DOHH2 (cell line): ENCODE measurements at regions not wholly inside any gene's neighbourhood (a gene's known extent, or its start where the extent isn't known, plus 50 kb on each side); places are given as distances from the start of the nearest gene placed in this dataset.

Source experiments
- H3F3A ChIP-seq: fragments of 200-600 bp; sonication (generic), shearing (Covaris generic); 2 replicates; pipeline ENCODE4 v1.6.0; 2016; ENCODE audit warnings: antibody characterized with exemption, mild to moderate bottlenecking; ENCODE audit not compliant: control insufficient read depth, insufficient read depth
- H3K27ac ChIP-seq: fragments of 200-600 bp; sonication (generic); 2 replicates; pipeline ENCODE4 v1.5.1; 2014; ENCODE audit warnings: low read depth, mild to moderate bottlenecking, low read length, moderate library complexity
- H3K27me3 ChIP-seq: fragments of 200-600 bp; sonication (generic); 2 replicates; pipeline ENCODE4 v1.6.1; 2014; ENCODE audit warnings: mild to moderate bottlenecking, low read length, mixed read lengths; ENCODE audit not compliant: control insufficient read depth
- H3K36me3 ChIP-seq: fragments of 200-600 bp; sonication (generic); 2 replicates; pipeline ENCODE4 v1.6.1; 2014; ENCODE audit warnings: mild to moderate bottlenecking, low read length, moderate library complexity, mixed read lengths; ENCODE audit not compliant: control insufficient read depth
- H3K4me1 ChIP-seq: fragments of 200-600 bp; sonication (generic); 2 replicates; pipeline ENCODE4 v1.6.1; 2014; ENCODE audit warnings: mild to moderate bottlenecking, low read length, mixed read lengths; ENCODE audit not compliant: control insufficient read depth
- H3K4me2 ChIP-seq: fragments of 200-600 bp; sonication (generic); 2 replicates; pipeline ENCODE4 v1.6.0; 2014; ENCODE audit warnings: mild to moderate bottlenecking, low read length, moderate library complexity
- H3K4me3 ChIP-seq: fragments of 200-600 bp; sonication (generic); 2 replicates; pipeline ENCODE4 v1.5.1; 2014; ENCODE audit warnings: mild to moderate bottlenecking, low read length, mixed read lengths
- H3K79me2 ChIP-seq: fragments of 200-600 bp; sonication (generic); 2 replicates; pipeline ENCODE4 v1.6.1; 2014; ENCODE audit warnings: mild to moderate bottlenecking, low read length, mixed read lengths; ENCODE audit not compliant: control insufficient read depth
- H3K9me2 ChIP-seq: fragments of 200-600 bp; sonication (generic); replicated peaks from 2 replicates; pipeline ENCODE4 v1.6.1; 2014; ENCODE audit warnings: mild to moderate bottlenecking, low read length, mixed read lengths; ENCODE audit not compliant: control insufficient read depth
- H3K9me3 ChIP-seq: fragments of 200-600 bp; sonication (generic); 2 replicates; pipeline ENCODE4 v1.6.1; 2014; ENCODE audit warnings: antibody characterized with exemption, low read length, mixed read lengths; ENCODE audit not compliant: control insufficient read depth, insufficient read depth
- H4K20me1 ChIP-seq: fragments of 200-600 bp; sonication (generic); 2 replicates; pipeline ENCODE4 v1.6.0; 2014; ENCODE audit warnings: low read depth, mild to moderate bottlenecking, antibody characterized with exemption, low read length, moderate library complexity; ENCODE audit not compliant: control insufficient read depth, insufficient read depth
- EZH2phosphoT487 ChIP-seq: fragments of 200-600 bp; sonication (generic); IDR thresholded peaks from 2 replicates; pipeline ENCODE4 v1.6.1; 2017; ENCODE audit warnings: borderline replicate concordance, mild to moderate bottlenecking, antibody characterized with exemption, low read length, moderate library complexity, mixed read lengths
- TF ChIP-seq, protein P1 (sequence below): fragments of 200-600 bp; sonication (generic); IDR thresholded peaks from one replicate; pipeline ENCODE4 v1.5.1; 2014; ENCODE audit warnings: antibody characterized with exemption, mild to moderate bottlenecking, low read depth, low read length; ENCODE audit not compliant: poor library complexity, severe bottlenecking

GRCh38 chr14:104254735-104255400, 116.5 kb downstream of the KIF26A start:
- Histone ChIP-seq H3F3A (no peaks in the 10 kb centered on the region), H3K9me3 (peaks cover 5% of the 10 kb centered on the region; the same call in 1 of the 2 replicates), H3K79me2 (no peaks in the 10 kb centered on the region), H3K4me1 (no peaks in the 10 kb centered on the region), H4K20me1 (no peaks in the 10 kb centered on the region), H3K4me2 (no peak overlapping the region), H3K27me3 (no peaks in the 10 kb centered on the region), H3K9me2 (no peaks in the 10 kb centered on the region), H3K4me3 (no peak overlapping the region), H3K36me3 (no peaks in the 10 kb centered on the region), H3K27ac (no peak overlapping the region)
- TF ChIP-seq EZH2phosphoT487 = no peak
- TF ChIP-seq, protein P1, sequence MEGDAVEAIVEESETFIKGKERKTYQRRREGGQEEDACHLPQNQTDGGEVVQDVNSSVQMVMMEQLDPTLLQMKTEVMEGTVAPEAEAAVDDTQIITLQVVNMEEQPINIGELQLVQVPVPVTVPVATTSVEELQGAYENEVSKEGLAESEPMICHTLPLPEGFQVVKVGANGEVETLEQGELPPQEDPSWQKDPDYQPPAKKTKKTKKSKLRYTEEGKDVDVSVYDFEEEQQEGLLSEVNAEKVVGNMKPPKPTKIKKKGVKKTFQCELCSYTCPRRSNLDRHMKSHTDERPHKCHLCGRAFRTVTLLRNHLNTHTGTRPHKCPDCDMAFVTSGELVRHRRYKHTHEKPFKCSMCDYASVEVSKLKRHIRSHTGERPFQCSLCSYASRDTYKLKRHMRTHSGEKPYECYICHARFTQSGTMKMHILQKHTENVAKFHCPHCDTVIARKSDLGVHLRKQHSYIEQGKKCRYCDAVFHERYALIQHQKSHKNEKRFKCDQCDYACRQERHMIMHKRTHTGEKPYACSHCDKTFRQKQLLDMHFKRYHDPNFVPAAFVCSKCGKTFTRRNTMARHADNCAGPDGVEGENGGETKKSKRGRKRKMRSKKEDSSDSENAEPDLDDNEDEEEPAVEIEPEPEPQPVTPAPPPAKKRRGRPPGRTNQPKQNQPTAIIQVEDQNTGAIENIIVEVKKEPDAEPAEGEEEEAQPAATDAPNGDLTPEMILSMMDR = no peak

DNA sequence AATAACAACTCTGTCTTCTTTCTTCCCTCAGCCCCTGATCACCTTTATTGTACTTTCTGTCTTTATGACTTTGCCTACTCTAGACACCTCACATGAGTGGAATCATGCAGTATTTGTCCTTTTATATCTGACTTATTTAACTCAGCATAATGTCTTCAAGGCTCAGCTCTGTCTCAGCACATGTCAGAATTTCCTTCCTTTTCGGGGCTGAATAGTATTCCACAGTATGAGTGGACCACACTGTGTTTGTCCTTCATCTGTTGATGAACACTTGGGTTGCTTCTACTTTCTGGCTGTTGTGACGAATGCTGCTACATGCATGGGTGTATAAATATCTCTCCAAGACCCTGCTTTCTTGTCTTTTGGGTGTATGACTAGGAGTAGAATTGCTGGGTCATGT, 117.6 kb downstream of the KIF26A start:
- Histone ChIP-seq H3K9me3 (peaks cover 5% of the 10 kb centered on the region; the same call in 1 of the 2 replicates), H3K36me3 (no peaks in the 10 kb centered on the region), H3K4me1 (no peaks in the 10 kb centered on the region), H3K27me3 (no peaks in the 10 kb centered on the region), H3K4me3 (no peak overlapping the region), H3K4me2 (no peak overlapping the region), H4K20me1 (no peaks in the 10 kb centered on the region), H3K79me2 (no peaks in the 10 kb centered on the region), H3K27ac (no peak overlapping the region), H3F3A (no peaks in the 10 kb centered on the region), H3K9me2 (no peaks in the 10 kb centered on the region)
- TF ChIP-seq, protein P1 = no peak
- TF ChIP-seq EZH2phosphoT487 = no peak

DNA sequence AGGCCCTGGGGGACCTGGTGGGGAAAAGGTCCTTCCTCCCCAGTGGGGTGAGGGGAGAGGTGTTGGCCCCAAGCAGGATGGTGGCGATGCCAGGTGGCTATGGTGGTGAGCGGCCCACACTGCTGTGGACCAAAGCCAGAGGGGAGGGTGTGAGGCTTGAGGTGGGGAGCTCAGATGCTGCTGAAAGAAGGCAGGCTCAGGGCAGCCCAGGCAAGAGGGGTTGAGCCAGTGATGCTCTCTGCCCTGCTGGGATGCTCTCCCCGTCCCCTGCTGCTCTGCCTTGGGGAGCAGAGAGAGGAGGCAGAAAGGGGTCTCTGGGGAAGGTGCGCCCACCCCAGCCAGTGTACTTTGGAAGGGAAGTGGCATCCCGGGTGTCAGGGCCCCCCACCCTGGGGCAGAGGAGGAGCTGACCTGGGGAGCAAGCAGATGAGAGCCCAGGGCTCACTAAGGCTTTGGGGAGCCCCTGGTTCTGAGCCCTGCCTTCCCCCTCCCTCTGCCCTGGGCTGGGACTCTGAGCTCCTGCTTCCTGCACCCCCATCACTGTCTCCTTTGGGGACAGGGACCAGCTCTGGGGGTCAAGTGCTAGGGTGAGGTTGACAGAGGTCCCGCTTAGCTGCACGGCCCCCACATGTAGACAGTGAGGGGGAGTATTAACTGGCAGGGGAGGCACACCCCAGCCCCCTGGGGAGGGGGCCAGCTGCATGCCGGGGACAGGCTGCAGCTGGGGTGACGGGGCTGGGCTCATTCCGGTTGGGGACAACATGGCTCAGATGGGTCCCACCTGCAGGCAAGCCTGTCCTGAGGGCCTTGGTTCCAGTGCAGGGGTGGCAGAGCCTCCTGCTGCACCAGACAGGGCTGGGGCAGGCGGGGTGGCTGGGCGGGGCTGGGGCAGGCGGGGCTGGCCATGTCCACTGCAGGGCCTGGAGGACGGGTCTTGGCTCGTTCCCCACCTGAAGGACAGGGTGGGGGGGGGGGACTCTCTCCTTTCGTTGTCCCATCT, 124.4 kb downstream of the KIF26A start:
- no peaks in the 10 kb centered on the region for H4K20me1 ChIP-seq
- no peaks in the 10 kb centered on the region for H3F3A ChIP-seq
- H3K4me3 ChIP-seq = no peak overlapping the region
- no peaks in the 10 kb centered on the region for H3K9me2 ChIP-seq
- no peak for TF ChIP-seq EZH2phosphoT487
- TF ChIP-seq, protein P1 = no peak
- H3K9me3 ChIP-seq = no peaks in the 10 kb centered on the region
- no peaks in the 10 kb centered on the region for H3K4me1 ChIP-seq
- no peak overlapping the region for H3K4me2 ChIP-seq
- H3K27ac ChIP-seq = no peak overlapping the region
- H3K27me3 ChIP-seq = no peaks in the 10 kb centered on the region
- no peaks in the 10 kb centered on the region for H3K79me2 ChIP-seq
- H3K36me3 ChIP-seq = no peaks in the 10 kb centered on the region
